Pulmonary artery endothelial cell (primary cell): ENCODE measurements at regions not wholly inside any gene's neighbourhood (a gene's known extent, or its start where the extent isn't known, plus 50 kb on each side); places are given as distances from the start of the nearest gene placed in this dataset.
"Not testable (repeated sequence)": the region's sequence is repeated elsewhere in the genome, so short reads cannot be mapped to it uniquely, and the experiment has no call there.

Source experiments
- DNase-seq: peaks from one replicate; pipeline ENCODE4 v3.0.0-alpha.2; 2011; ENCODE audit warnings: low read depth, low spot score

DNA sequence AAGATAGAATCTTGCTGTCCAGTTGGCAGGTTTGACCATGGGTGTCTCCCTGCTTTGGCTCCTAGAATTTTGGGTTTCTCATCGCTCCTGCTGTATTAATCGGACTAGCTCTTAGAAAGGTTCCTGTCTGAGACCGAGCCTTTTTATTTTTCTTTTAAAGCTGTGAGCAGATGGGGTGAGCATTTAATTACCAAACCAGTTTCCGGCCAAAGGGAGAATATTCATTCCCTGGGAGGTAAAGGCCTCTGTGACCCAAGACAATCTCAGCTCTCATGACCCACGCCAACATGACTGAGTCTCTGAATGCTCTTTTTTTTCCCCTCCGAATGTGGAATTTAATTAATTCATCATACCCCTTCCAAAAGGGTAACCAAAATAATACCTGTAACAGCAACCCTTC lies 464.7 kb upstream of the TMEM132C start:
- DNase-seq: no peak

DNA sequence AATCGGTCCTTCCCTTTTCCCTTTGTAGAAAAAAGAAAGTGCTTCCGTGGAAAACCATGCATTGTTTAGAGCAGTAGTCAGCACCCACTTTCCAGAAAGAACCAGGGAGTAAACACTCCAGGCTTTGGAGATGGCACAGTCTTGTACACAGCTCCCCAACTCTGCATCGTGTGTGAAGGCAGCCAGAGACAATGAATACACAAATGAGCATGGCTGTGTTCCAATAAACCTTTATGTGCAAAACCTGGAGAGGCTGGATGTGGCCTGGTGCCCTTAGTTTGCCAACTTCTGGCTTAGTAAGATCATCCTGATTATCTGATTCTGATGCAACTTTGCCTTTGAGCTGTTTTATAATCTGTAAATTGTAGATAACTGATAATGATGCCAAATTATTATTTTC lies 463.4 kb upstream of the TMEM132C start:
- no peak for DNase-seq

GRCh38 chr12:127809275-127809674 lies 457.7 kb upstream of the TMEM132C start:
- no peak for DNase-seq

GRCh38 chr12:127810041-127810440 lies 456.9 kb upstream of the TMEM132C start:
- no peak for DNase-seq

- not testable (repeated sequence) for DNase-seq
Measured at GRCh38 chr12:127810459-127810858, 456.5 kb upstream of the TMEM132C start.

DNA sequence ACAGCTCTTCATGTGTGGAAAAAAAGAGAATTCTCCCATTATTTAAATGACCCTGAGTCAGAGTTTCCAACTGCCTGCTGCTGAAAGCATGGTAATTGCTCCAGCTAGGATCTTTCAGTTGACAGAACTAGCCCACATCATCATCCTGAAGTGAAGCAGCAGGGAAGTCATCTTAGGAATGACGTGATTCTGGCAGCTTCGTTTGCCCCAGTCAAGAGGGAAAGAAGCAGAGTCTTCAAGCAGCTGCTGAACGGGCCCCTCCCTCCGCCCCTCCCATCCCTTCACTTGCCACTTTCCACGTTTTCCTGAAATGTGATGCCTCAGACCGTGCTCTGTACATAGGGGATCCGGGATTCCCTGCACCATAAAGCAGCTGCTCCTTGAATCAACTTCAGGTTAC lies 455.0 kb upstream of the TMEM132C start:
- DNase-seq: no peak

DNA sequence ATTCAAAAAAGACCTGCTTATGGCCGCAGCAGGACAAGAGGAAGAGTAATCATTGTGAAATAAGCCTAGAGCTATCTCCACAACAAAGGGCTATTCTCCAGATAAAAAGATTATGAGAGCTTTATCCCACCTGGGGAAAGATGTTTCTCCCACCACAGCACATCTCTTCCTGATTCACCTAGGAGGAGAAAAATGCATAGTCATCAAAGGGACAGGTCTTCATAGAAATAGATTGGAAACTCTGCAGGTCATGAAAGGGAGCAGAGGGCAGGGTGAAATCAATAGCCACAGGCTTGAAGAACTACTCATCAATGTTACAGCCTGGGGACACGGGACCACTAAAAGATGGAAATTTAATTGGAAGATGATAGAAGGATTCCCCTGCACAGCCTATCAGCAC lies 453.8 kb upstream of the TMEM132C start:
- no peak for DNase-seq

GRCh38 chr12:127819056-127819455 lies 447.9 kb upstream of the TMEM132C start:
- no peak for DNase-seq

DNA sequence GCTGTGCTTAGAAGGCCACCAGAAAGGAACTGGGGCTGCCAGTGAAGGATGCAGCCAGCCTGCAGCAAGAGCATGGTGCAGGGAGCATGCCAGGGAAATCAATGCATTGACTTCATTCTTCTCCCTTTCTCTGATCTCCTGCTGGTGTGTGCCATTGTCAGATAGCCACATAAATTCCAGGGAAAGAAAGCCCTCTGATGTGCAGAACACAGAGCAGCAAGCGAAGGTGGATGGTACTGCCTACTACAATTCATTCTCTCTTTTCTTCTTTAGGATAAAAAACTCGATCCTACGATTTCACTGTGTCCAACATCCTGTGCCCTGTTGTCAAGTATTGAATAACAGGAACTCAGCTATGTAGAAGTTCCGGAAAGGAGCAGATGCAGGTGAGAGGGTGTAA lies 446.7 kb upstream of the TMEM132C start:
- DNase-seq: no peak

DNA sequence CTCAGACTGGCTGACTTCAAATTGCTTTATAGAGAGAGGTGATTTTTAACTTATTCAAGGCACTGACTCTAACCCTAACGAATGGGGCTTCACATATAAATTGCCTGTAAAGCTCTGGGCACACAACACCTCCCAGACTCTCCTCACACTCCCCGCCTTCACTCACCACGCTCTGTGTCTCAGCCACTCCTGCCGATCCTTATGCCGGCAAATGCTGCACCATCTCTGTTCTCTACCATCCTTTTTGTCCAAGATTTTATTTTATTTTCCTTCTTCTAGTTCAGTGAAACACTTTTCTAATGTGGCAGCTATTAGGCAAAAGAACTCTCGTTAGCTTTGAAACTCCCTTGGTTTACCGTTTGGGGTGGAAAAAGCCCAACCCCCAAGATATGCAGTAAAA lies 446.1 kb upstream of the TMEM132C start:
- DNase-seq: no peak

GRCh38 chr12:127822809-127823411 lies 444.1 kb upstream of the TMEM132C start:
- no peak for DNase-seq

DNA sequence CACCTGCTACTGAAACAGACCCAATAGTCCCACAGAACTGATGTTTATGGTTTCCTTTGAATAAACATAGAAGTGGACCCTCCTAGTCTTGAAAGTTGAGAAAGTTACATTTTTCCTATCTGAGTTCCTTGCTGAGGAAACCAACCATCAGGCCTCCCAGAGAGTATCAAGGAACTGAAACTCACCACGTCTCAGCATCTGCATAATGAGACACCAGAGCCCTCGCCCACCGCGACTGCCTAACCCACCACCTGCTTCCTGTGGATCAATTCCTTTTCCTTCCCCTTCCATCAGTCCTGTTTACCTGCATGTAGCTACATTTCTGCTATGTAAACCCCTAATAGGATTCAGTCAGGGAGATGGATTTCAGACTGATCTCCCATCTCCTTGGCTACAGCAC lies 443.2 kb upstream of the TMEM132C start:
- DNase-seq: no peak

DNA sequence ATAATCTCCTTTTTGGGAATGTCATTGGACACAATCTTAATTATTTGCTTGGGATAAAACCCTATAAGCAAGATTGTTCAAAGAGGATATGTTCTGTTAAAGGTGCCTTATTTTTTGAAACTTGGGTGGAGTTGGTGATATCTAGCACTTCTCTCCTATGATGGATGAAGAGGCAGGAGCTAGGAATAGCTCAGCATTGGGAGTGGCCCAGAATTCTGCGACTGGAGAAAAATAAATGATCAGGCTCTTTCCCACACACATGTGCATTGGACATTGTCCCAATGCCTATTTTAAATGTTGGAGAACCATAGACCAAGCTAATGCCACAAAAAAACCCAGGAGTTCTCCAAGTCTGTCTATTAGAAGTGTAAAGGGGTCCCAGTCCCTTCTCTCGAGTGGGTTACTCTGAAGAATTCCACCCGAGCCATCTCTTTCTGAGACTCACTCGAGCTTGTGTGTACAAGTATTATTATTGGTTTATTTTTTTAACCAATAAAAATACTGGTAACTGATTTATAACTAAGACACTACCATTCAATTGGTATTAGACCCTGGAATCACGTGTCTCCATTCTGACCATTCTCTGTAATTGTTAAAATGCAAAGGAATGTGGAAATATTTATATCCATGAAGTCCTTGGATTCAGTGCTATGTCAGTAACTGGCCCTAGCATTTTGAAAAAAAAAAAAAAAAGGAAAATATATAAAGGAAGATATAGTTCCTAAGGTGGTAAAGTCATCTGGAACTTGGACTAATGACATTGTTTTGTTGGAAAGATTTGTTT lies 437.5 kb upstream of the TMEM132C start:
- no peak for DNase-seq

DNA sequence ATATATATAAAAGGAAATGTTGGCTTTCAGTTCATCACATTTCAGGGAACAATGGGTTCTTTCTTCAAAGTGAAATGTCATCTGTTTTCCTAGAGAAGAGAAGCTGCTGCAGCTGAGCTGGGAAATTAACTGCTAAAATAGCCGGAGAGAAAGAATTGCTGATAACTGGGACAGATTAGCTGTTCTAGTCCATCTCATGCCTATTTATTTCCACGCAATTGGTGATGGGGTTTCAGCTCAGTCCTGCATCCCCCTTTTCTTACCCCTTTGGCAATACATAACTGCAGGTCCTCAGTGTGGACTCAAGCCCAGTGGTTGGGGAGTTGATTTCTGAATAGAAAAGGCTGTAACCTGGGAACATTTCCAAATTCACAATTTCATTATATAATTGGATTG lies 436.9 kb upstream of the TMEM132C start:
- no peak for DNase-seq

DNA sequence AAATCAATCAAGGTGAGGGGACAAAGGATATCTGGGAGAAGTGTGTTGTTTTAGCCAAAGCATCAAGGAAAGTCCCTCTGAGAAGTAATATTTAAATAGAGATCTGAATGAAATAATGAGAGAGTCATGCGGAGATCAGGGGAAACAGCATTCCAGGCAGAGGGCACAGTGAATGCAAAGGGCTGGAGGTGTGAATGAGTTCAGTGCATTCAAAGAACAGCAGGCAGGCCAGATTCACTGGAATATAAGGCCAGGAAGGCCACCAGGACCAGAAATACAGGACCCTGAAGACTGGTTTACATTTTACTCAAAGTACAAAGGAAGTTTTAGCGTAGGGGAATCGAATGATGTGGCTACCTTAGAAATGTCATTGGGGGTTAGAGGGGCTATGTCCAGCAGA lies 436.2 kb upstream of the TMEM132C start:
- no peak for DNase-seq

GRCh38 chr12:127832172-127832571 lies 434.8 kb upstream of the TMEM132C start:
- no peak for DNase-seq

- not testable (repeated sequence) for DNase-seq
Measured at GRCh38 chr12:127836802-127837201, 430.2 kb upstream of the TMEM132C start.

DNA sequence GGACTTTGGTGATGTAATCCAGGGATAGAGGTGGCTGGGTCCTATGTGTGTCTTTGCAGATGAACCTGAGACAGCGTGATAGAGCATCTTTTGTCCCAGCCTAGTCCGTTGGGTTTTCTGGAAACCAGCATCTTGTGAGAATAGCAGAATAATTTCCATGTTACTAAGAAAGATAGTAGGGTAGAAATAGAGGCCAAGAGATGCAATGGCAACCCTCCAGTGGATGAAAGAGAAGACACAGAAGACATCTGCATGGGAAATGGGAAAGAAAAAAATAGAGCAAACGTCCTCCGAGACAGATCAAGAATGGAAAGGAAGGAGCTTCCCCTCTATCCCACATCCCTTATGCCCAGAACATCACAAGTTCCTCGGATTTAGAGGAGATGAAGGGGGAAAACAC lies 409.3 kb upstream of the TMEM132C start:
- no peak for DNase-seq

DNA sequence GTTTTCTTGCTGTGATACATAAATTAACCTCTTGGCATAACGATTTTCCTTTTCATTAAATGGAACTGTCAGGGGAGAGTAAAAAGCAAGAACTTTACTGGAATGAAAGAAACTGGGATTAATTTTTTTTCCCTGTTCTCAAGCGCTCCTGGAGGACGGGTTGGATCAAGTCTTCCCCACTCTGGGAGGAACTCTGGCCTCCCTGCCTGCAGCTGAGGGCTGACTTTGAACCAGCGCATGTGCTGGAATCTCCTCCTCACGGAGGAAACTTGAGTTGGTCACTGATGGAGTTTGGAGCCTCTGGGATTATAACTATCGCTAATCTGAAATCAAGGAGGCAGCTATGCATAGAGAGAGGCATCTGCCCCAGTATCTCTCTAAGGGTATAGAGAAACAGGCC lies 406.4 kb upstream of the TMEM132C start:
- no peak for DNase-seq

DNA sequence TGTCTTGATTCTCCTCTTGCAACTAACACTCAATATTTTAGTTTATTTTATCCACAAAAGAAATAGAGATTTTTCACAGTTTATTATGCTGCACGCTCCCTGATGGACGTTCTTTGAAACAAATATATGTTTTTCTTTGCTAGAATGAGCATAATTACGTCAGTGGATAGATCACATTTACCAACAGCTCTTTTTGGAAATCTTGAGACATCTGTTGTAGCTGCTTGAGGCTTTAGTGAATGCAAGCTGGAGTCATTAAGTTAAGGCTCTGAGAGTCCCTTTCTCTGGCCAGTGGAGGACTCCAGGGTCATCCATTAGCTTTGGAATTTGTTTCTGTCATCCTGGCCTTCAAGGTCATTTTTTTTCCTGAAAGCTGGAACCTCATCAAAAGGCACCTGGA lies 405.6 kb upstream of the TMEM132C start:
- DNase-seq: no peak

DNA sequence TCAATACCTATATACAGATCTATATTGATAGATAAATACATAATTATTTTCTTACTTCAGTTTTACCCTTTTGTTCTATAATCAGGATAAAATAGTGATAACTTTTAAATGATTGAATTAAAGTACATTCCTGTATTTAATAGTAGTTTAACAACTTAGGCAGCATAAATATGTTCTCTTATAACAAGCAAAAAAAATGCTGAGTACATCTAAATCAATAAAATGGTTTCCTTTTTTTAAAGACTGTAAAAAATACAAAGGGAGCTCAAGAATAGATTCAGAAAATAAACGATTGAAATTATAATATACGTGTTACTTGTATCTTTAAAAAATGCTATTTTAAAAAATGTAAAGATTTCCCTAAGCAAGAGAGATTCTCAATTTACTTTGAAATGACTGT lies 393.7 kb upstream of the TMEM132C start:
- DNase-seq: no peak

GRCh38 chr12:127881371-127882140 lies 385.4 kb upstream of the TMEM132C start:
- DNase-seq: no peak

GRCh38 chr12:127883013-127883412 lies 384.0 kb upstream of the TMEM132C start:
- DNase-seq: no peak
